ENCODE measurements at regions not wholly inside any gene's neighbourhood (a gene's known extent, or its start where the extent isn't known, plus 50 kb on each side); places are given as distances from the start of the nearest gene placed in this dataset.

DNA sequence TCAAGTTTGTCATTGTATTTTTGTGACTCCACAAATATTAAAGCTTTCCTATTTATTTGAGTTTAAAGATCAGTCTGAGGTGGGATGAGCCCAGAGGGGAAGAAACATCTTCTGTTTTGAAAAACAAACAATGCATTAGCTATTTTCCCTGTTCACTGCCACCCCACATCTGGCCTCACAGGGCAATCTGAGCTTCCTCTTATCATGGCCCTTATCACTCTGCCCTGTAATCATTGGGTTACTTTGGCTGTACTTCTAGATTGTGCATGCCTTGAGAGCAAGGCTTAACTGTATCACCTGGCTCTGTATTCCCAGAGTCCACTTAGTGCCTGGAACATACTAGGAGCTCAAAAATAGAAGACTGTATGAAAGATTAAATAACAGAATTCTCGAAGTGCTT lies 241.6 kb upstream of the NT5C1B start (continued):
- peak; percentile 81; the same call in 1 of the 2 replicates for TF ChIP-seq ZNF609 (CRISPR knock-in tag; IDR thresholded peaks at IDR 0.05; ENCODE audit: borderline replicate concordance)
- peak in 1 of 2 experiments; percentile 35; a peak in 1 of 4 replicates for TF ChIP-seq EP300 (IDR thresholded peaks at IDR 0.05; ENCODE audit: low read depth in 2 of 2, low read length in 2 of 2)
- TF ChIP-seq EP300 (CRISPR knock-in tag; IDR thresholded peaks at IDR 0.05; ENCODE audit: borderline replicate concordance): no peak
- TF ChIP-seq, protein P1, sequence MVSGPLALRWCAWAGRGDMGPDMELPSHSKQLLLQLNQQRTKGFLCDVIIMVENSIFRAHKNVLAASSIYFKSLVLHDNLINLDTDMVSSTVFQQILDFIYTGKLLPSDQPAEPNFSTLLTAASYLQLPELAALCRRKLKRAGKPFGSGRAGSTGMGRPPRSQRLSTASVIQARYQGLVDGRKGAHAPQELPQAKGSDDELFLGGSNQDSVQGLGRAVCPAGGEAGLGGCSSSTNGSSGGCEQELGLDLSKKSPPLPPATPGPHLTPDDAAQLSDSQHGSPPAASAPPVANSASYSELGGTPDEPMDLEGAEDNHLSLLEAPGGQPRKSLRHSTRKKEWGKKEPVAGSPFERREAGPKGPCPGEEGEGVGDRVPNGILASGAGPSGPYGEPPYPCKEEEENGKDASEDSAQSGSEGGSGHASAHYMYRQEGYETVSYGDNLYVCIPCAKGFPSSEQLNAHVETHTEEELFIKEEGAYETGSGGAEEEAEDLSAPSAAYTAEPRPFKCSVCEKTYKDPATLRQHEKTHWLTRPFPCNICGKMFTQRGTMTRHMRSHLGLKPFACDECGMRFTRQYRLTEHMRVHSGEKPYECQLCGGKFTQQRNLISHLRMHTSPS (CRISPR knock-in tag; IDR thresholded peaks at IDR 0.05; ENCODE audit: low read depth): no peak
- no peak for TF ChIP-seq ZNF788 (CRISPR knock-in tag; IDR thresholded peaks at IDR 0.05; ENCODE audit: borderline replicate concordance)
- TF ChIP-seq KAT8 (CRISPR knock-in tag; IDR thresholded peaks at IDR 0.05): no peak
- TF ChIP-seq ZNF224 (CRISPR knock-in tag; IDR thresholded peaks at IDR 0.05): no peak
- TF ChIP-seq POGK (CRISPR knock-in tag; conservative IDR thresholded peaks at IDR 0.05): no peak
- TF ChIP-seq ZNF781 (CRISPR knock-in tag; IDR thresholded peaks at IDR 0.05; ENCODE audit: borderline replicate concordance, not compliant biosample characterization): no peak
- TF ChIP-seq DNMT3B (CRISPR knock-in tag; conservative IDR thresholded peaks at IDR 0.05): no peak
- TF ChIP-seq NR2F1 (CRISPR knock-in tag; IDR thresholded peaks at IDR 0.05): no peak
- TF ChIP-seq ZNF367 (CRISPR knock-in tag; IDR thresholded peaks at IDR 0.05; ENCODE audit: borderline replicate concordance): no peak
- TF ChIP-seq DZIP1 (CRISPR knock-in tag; IDR thresholded peaks at IDR 0.05): no peak
- no peak for TF ChIP-seq ZNF737 (CRISPR knock-in tag; IDR thresholded peaks at IDR 0.05; ENCODE audit: borderline replicate concordance)
- TF ChIP-seq, protein P2, sequence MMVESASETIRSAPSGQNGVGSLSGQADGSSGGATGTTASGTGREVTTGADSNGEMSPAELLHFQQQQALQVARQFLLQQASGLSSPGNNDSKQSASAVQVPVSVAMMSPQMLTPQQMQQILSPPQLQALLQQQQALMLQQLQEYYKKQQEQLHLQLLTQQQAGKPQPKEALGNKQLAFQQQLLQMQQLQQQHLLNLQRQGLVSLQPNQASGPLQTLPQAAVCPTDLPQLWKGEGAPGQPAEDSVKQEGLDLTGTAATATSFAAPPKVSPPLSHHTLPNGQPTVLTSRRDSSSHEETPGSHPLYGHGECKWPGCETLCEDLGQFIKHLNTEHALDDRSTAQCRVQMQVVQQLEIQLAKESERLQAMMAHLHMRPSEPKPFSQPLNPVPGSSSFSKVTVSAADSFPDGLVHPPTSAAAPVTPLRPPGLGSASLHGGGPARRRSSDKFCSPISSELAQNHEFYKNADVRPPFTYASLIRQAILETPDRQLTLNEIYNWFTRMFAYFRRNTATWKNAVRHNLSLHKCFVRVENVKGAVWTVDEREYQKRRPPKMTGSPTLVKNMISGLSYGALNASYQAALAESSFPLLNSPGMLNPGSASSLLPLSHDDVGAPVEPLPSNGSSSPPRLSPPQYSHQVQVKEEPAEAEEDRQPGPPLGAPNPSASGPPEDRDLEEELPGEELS (CRISPR knock-in tag; IDR thresholded peaks at IDR 0.05): peak; percentile 92
- TF ChIP-seq PHF8 (CRISPR knock-in tag; IDR thresholded peaks at IDR 0.05): no peak
